ENCODE measurements at regions not wholly inside any gene's neighbourhood (a gene's known extent, or its start where the extent isn't known, plus 50 kb on each side); places are given as distances from the start of the nearest gene placed in this dataset.
"Not testable (repeated sequence)": the region's sequence is repeated elsewhere in the genome, so short reads cannot be mapped to it uniquely, and the experiment has no call there.

- not testable (repeated sequence) for TF ChIP-seq POLR2A (IDR thresholded peaks at IDR 0.05); CTCF (IDR thresholded peaks at IDR 0.05 in 4 of 5, conservative IDR thresholded peaks at IDR 0.05 in 1 of 5)
These were observed 96.1 kb upstream of the PLEKHM1 start for GRCh38 chr17:45586651-45586934.
